ENCODE measurements at regions not wholly inside any gene's neighbourhood (a gene's known extent, or its start where the extent isn't known, plus 50 kb on each side); places are given as distances from the start of the nearest gene placed in this dataset.

DNA sequence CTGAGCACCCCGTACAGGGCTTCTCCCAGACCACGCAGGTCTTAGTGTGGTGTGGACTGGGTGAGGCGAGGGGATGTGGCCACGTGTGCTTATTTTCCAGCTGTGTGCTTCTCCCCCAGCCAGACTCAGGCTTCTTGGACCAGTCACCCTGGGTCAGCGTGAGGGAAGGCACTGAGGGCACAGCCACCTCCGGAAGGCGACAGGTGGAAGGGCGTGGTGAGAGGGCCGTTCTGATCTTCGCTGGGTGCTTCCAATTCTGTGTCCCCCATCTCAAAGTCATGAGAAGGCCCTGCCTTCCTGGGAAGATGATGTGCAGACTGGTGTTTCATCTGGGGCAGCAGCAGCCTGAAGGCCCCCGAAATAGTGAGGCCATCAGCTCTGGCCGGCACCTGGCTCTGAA is 169.7 kb upstream of the MYCN start:
- TF ChIP-seq, protein P1, sequence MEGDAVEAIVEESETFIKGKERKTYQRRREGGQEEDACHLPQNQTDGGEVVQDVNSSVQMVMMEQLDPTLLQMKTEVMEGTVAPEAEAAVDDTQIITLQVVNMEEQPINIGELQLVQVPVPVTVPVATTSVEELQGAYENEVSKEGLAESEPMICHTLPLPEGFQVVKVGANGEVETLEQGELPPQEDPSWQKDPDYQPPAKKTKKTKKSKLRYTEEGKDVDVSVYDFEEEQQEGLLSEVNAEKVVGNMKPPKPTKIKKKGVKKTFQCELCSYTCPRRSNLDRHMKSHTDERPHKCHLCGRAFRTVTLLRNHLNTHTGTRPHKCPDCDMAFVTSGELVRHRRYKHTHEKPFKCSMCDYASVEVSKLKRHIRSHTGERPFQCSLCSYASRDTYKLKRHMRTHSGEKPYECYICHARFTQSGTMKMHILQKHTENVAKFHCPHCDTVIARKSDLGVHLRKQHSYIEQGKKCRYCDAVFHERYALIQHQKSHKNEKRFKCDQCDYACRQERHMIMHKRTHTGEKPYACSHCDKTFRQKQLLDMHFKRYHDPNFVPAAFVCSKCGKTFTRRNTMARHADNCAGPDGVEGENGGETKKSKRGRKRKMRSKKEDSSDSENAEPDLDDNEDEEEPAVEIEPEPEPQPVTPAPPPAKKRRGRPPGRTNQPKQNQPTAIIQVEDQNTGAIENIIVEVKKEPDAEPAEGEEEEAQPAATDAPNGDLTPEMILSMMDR (IDR thresholded peaks at IDR 0.05; ENCODE audit: control insufficient read depth, extremely low read depth, insufficient read depth), result no peak
- DNase-seq (ENCODE audit: low read depth), result no peak
- no peak overlapping the region for H3K4me3 ChIP-seq (ENCODE audit: low read depth, low read length)

DNA sequence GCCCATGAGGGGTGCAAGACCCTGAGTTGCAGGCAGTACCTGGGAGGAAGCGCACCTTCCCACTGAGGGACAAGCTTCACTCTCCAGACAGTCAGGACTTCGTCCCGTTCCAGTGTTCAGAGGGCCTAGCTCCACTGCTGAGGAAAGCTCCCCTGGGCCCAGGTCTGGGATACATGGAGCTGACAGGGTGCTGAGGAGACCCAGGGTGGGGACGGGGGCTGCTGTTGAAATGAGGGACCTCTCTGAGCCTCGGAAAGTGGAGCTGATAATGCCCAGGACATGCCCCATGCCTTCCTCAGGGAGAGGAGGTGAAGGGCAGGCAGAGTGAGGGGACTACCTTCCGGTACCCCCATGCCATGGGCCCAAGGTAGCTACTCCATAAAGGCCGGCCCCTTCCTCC is 169.2 kb upstream of the MYCN start:
- H3K4me3 ChIP-seq (ENCODE audit: low read depth, low read length), result no peak overlapping the region
- TF ChIP-seq, protein P1 (IDR thresholded peaks at IDR 0.05; ENCODE audit: control insufficient read depth, extremely low read depth, insufficient read depth), result no peak
- no peak for DNase-seq (ENCODE audit: low read depth)

DNA sequence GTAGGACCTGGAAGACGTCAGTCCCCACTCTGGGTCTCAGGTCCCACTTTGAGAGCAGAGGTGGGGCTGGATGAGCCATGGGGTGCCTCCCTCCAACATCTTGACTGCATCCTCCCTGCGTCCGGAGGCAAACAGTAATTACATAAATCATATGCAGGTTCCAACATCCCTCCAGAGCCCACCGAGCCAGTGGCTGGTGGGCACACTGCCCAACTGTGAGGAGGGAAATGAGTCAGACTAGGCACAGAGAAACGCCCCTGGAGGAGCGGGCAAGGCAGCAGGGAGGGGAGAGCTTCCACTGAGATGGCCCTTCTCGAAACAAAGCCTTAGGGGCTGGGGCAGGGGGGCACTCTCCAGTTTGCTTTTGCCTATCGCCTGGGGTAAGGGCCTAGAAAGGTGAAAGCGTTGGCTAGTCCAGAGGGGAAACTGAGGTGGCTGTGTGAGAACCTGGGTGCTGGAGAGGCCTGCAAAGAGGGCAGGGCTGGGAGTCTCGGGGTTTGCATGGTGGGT is 168.2 kb upstream of the MYCN start:
- TF ChIP-seq, protein P1 (IDR thresholded peaks at IDR 0.05; ENCODE audit: control insufficient read depth, extremely low read depth, insufficient read depth), result no peak
- no peak overlapping the region for H3K4me3 ChIP-seq (ENCODE audit: low read depth, low read length)
- no peak for DNase-seq (ENCODE audit: low read depth)

DNA sequence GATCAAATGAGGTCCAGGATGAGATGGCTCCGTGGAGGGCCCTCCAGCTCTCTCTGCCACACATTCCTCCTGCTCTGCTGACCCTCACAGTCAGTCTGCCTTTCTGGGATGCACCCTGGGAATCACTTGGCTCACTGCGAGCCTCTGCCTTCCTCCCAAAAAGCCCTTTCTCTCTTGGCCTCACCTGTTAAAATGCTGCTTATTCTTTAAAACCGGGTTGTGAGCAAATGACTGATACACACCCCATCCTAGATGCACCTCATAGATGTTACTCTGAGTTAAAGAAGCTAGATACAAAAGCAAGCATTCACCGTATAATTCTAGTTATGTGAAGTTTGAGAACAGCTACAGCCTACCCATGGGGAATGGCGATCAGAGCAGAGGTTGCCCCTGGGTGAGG is 167.7 kb upstream of the MYCN start:
- DNase-seq (ENCODE audit: low read depth), result no peak
- H3K4me3 ChIP-seq (ENCODE audit: low read depth, low read length), result no peak overlapping the region
- TF ChIP-seq, protein P1 (IDR thresholded peaks at IDR 0.05; ENCODE audit: control insufficient read depth, extremely low read depth, insufficient read depth), result no peak

DNA sequence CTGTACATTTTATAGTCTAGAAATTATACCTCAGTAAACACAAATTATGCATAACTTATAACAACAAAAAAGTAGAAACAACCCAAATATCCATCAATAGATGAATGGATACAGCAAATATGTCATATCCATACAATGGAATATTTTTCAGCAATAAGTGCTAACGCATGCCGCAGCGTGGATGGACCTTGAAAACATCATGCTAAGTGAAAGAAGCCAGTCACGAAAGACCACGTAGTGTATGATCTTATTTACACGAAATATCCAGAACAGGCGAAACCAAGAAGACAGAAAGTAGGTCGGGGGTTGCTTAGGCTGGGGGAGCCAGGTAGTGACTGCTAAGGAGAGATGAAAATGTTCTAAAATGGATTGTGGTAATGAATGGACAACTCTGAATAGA is 167.1 kb upstream of the MYCN start:
- no peak for DNase-seq (ENCODE audit: low read depth)
- TF ChIP-seq, protein P1 (IDR thresholded peaks at IDR 0.05; ENCODE audit: control insufficient read depth, extremely low read depth, insufficient read depth), result no peak
- no peak overlapping the region for H3K4me3 ChIP-seq (ENCODE audit: low read depth, low read length)

DNA sequence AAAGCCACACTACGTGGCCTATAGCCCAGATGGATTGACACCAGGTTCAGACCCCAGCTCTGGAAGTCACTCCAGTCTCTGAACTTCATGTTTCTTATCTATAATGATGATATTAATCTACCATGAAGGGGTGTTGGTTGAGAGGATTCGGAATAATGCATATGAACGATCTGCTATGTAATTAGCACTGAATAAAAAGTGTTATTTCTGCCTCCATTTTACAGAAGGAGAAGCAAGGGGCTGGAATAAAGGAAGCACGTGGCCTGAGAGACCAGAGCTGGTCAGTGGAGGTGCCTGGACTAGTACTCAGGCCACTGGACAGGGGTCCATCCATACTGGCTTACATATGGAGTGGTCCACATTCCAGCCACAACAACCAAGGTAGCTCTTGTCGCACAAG is 166.5 kb upstream of the MYCN start:
- H3K4me3 ChIP-seq (ENCODE audit: low read depth, low read length), result no peak overlapping the region
- no peak for DNase-seq (ENCODE audit: low read depth)
- TF ChIP-seq, protein P1 (IDR thresholded peaks at IDR 0.05; ENCODE audit: control insufficient read depth, extremely low read depth, insufficient read depth), result no peak

Data from LNCaP clone FGC (cell line).